Cardiac septum (tissue), 1 donor: ENCODE measurements at regions not wholly inside any gene's neighbourhood (a gene's known extent, or its start where the extent isn't known, plus 50 kb on each side); places are given as distances from the start of the nearest gene placed in this dataset.

Experiments used
- DNase-seq: peaks from one replicate; pipeline ENCODE4 v3.0.0-alpha.2; 2020; ENCODE audit warnings: low spot score
- intact Hi-C: fragments of 100-400 bp; cut with DNase I; formaldehyde crosslinking; loops from one replicate; pipeline ENCODE4 v1.14.0; 2022
- donor health status: DM: no; HTN: no; CAD: no.

DNA sequence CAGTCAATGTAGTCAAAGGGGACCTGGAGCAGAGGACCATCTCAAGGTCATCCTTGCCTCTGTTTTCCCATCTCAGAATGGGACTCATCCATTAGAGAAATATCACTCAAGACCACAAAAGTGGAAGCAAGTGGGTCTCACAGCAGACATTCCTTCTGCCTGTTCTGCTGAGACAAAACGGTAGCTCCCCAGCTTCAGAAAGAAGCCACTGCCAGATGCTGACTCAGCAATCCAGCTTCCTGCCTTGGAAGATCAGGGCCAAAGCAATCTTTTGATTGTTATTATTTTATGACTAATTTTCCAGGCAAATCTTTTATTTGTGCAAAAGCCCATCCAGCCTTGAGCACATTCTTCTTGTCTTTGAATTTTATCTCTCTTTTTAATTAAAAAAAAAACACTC lies 86.8 kb downstream of the CCT6B start:
- no peak for DNase-seq
- intact Hi-C loops = no loop called here

DNA sequence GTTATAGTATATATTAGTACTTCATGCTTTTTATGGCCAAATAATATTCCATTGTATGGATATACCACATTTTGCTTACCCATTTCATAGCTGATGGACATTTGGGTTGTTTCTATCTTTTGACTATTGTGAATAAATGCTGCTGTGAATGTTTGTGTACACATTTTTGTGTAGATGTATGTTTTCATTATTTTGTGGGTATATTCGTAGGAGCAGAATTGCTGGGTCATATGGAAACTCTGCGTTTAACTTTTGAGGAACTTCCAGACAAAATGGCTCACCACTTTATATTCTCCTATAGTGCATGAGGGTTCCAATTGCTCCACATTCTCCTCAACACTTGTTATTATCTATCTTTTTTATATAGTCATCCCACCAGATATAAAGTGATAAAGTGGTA lies 88.6 kb downstream of the CCT6B start:
- intact Hi-C loops = no loop called here
- no peak for DNase-seq

DNA sequence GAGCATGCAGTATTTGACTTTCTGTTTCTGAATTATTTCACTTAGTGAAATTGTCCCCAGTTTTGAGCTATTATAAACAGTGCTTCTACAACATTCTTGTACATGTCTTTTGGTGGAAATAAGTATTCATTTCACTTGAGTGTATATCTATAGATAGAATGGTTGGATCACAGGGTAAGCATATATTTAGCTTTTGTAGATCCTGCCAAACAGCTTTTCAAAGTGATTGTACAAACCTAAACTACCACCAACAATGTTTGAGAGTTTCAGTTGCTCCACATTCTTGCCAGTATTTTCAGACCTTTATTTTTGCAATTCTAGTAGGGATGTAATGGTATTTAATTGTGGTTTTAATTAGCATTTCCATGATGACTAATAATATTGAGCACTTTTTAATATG lies 91.6 kb downstream of the CCT6B start:
- DNase-seq = no peak
- intact Hi-C loops = no loop called here

DNA sequence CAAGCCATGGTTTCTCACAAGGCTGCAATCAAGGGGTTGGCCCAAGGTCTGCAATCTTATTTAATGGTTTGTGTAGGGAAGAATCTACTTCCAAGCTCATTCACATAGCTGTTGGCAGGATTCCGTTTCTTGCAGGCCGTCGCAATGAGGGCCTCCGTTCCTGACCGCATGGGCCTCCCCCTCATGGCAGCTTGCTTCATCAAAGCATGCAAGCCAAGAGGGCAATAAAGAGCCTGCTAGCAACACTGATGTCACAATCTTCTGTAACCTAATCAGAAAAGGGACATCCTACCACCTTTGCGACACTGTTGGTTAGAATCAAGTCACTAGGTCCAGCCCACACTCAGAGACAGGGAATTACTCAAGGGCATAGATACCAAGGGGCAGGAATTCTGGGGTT lies 95.5 kb downstream of the CCT6B start:
- intact Hi-C loops = no loop called here
- DNase-seq = peak; percentile 39

- intact Hi-C loops = no loop called here
- no peak for DNase-seq
Measured at GRCh38 chr17:34862384-34862783, 98.9 kb downstream of the CCT6B start.

DNA sequence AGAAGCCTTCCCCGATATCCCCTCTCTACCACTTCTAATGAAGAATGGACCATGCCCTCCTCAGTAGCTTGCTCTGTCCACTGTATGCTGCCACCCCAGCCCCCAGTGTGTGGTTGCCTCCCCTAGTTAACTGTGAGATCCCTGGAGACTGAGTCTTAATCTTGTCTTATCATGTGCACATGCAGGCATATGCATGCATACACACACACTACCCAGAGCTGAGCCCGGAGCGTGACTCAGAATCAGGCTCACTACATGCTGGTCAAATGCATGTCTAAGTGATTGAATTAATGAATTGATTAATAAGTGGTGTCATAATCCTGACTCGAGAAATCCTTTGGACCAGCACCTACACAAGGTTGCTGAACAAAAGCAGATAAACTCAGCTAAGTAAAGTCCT lies 99.4 kb downstream of the CCT6B start:
- intact Hi-C loops = no loop called here
- no peak for DNase-seq

DNA sequence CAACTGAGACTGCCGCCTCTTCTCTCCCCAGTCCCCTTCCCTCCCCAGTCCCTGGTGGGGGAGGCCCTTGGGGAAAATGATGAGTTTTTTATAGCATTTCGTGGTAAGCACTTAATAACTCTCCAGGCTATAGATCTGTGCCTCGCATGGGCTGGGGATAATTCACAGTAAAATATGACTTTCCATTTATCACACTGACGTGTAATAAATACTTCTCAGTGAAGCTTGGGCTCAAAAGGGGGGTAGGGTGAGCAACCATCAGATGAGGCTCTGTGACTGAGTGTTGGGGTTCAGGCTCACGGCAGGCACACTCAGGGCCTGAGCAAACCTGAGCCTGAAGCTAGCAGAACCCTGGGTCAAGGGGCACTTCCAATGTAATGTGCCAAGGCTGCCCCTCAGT lies 101.6 kb downstream of the CCT6B start:
- intact Hi-C loops = no loop called here
- peak; percentile 27 for DNase-seq

GRCh38 chr17:34858591-34859565 lies 102.4 kb downstream of the CCT6B start:
- intact Hi-C loops = no loop called here
- DNase-seq = no peak

DNA sequence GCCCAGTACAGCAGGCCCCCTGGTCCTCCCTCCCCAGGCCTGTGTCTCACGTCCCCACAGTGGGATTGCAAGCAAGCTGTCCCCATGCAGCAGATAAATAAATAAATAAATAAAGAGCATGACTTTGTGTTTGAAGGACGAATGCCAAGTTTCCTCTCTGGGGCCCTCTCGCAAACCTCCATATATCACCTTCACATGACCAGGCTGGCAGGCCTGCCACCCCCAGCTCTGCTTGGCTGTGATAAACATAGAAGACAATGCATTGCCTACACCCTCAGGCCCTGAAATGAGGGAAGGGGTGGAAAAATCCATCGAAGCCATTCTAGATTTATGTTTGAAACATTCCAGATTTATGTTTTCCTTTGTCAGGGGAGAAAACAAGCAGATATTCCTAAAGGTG lies 107.3 kb downstream of the CCT6B start:
- DNase-seq = peak; percentile 26
- intact Hi-C loops = no loop called here

DNA sequence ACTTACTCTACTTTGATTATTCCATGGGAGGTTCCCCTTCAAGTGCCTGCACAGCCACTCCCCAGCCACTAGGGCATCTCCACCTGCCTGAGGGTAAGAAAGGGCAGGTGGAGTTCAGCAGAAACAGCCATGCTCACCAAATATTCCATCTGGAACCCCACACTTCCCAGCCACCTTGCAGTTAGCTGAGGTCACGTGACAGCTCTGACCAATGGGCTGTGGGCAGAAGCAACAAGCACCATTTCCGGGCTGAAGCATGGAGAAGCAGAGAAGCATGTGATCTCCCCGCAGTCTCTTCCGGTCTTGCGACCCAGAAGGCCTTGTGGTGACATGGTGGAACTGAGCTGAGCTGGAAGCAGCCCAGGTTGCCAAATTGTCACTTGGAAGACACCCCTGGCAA lies 108.6 kb downstream of the CCT6B start:
- intact Hi-C loops = no loop called here

GRCh38 chr17:34851961-34852540 lies 109.2 kb downstream of the CCT6B start:
- peak; percentile 14 for DNase-seq
- intact Hi-C loops = no loop called here

More for the DNA sequence above, 108.6 kb downstream of the CCT6B start:
- DNase-seq = peak; percentile 60

- intact Hi-C loops = no loop called here
Measured at GRCh38 chr17:34850964-34851363, 110.3 kb downstream of the CCT6B start.

GRCh38 chr17:34850023-34850422 lies 111.2 kb downstream of the CCT6B start:
- intact Hi-C loops = no loop called here
- DNase-seq = no peak

More at GRCh38 chr17:34850964-34851363, 110.3 kb downstream of the CCT6B start:
- peak; percentile 7 for DNase-seq

DNA sequence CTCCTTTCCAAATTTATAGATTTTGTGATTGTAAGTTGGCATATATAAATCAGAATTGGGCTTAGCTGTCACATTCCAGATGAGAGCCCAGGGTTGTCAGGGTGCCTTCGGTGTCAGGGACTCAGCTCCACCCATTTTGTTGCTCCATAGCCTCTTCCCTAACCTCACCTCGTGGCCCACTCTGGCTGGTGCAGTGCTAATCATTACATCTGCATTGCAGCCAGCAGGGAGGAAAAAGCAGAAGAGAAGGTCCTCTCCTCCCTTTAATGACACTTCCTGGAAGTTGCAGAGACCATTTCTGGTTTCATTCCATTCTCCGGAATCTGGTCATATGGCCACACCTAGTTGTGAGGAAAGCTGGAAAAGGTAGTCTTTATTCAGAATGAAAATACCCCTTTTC lies 113.3 kb downstream of the CCT6B start:
- DNase-seq = peak; percentile 12
- intact Hi-C loops = no loop called here

- intact Hi-C loops = no loop called here
- no peak for DNase-seq
Measured at GRCh38 chr17:34845296-34845695, 116.0 kb downstream of the CCT6B start.

- no peak for DNase-seq
- intact Hi-C loops = no loop called here
Measured at GRCh38 chr17:34843682-34844081, 117.6 kb downstream of the CCT6B start.

DNA sequence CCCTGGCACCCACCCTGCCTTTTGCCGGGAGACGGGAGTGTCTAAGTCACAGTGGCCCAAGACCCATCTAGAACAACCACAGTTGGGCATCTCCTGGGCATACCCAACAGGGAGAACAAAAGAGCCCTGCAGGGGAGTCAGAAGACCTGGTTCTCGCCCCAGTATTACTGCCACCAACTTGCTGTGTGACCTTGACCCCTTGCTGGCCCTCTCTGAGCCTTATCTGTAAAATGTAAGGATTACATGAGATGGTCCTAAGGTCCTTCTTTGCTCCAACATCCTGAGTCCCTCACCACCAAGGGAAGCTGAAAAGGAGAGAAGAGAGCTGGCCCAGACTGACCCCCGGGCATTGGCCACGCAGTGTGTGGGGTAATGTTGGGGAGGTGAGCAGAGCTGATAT lies 119.0 kb downstream of the CCT6B start:
- intact Hi-C loops = no loop called here
- no peak for DNase-seq

DNA sequence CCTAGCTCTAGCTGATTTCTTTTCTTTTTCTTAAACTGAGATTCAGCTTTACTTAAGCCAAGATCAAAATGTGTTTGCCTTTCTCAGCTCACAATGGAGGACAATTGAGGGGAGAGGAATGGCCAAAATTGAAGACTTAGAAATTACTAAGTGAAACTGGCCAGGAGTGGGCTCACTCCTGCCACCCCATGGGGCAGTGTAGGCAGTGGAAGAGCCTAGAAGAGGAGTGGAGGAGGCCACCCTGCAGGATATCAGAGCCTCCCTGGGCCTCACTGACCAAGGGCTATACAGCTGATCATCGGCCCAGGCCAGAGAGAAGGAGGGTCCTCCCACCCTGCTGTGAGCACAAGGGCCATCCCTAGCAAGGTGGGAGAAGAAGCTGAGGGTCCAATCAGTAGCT lies 119.8 kb downstream of the CCT6B start:
- DNase-seq = no peak
- intact Hi-C loops = no loop called here

GRCh38 chr17:34840750-34841149 lies 120.5 kb downstream of the CCT6B start:
- intact Hi-C loops = no loop called here
- DNase-seq = no peak

DNA sequence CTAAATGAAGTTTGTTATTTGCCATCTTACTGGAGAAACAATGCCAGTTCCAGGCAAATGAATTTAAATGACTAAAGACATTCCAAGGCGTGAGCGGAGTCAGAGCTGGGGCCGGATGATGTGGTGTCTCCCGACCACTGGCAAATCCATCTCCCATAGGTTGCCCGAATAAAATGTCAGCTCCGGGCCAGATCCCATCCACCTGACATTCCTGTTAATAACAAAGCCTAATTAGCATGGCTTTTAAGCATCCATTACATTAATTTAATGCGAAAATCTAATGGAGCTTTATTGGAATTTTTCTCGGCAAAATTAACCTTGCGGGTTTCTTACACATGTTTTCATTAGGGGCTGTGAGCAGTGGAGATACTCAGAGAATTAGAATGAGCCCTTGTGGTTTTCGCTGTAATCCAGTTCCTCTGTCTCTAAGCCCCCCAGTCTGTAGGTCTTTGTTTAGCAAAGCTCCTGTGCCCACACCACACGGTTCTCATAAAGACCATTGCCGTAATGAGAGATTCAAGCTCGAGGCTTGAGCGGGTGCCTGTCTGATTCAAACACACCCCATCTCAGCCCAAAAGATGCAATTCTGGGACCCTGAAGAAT lies 123.3 kb downstream of the CCT6B start:
- DNase-seq = no peak
- intact Hi-C loops = no loop called here

DNA sequence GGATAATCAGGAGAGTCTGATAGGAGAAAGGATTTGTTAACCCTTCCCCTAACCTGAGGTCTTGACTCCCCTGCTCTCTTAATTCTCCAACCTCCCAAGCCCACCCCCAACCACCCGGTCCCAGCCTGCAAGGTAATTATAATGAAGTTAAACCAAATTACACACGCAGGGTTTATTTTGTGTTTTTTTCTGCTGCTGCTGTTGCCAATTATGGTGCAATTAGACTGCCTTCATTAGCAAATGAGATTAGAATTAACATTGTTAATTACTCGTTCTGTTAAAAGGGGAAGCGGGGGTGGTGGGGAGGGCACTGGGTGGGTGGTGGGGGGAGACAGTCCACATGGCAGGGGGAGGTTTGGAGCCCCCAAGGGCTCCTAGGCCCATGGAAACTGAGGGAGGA lies 128.9 kb downstream of the CCT6B start:
- intact Hi-C loops = no loop called here
- no peak for DNase-seq
